GM12878 (cell line): ENCODE measurements at regions not wholly inside any gene's neighbourhood (a gene's known extent, or its start where the extent isn't known, plus 50 kb on each side); places are given as distances from the start of the nearest gene placed in this dataset.

ENCODE experiments used
- ATAC-seq: fragments of 200-7000 bp; cut with Tn5 transposase; 3 replicates; pipeline ENCODE4 v1.9.1; 2020; ENCODE audit warnings: mild to moderate bottlenecking, moderate library complexity
- BruUV-seq: library from RNA; stranded (reverse); fragments of 400-500 nt; replicated peaks from 2 replicates; lab custom pipeline; 2021; lab: Mats Ljungman, UMichigan
- CTCF ChIA-PET: fragments of 300-600 bp; sonication (Branson Sonifier 250); formaldehyde crosslinking; extraction: SDS; loops from one replicate; lab custom pipeline; 2021; ENCODE audit warnings: inconsistent platforms; lab: Yijun Ruan, JAX
- POLR2A ChIA-PET: fragments of 350-600 bp; formaldehyde crosslinking; extraction: SDS; loops from one replicate; lab custom pipeline; 2021; ENCODE audit warnings: inconsistent platforms; lab: Charles Lee
- RAD21 ChIA-PET: fragments of 300-600 bp; sonication (Branson Sonifier 250); formaldehyde crosslinking; loops from one replicate; lab custom pipeline; 2023; ENCODE audit warnings: antibody characterized with exemption; ENCODE audit not compliant: unreplicated experiment; lab: Charles Lee
- SMC1A ChIA-PET: fragments of 300-600 bp; sonication (Branson Sonifier 250); formaldehyde crosslinking; loops from one replicate; lab custom pipeline; 2023; ENCODE audit not compliant: unreplicated experiment, uncharacterized antibody; lab: Charles Lee
- DNase-seq: peaks from one replicate; pipeline ENCODE4 v3.0.0-alpha.2; 2011; ENCODE audit warnings: low read depth, low spot score
- FAIRE-seq: peaks from 3 replicates; lab custom pipeline; 2011; peaks lifted over from hg19 to GRCh38; lab: Jason Lieb, UNC
- H2AFZ ChIP-seq: 2 replicates; pipeline ENCODE4 v1.6.0; 2011; ENCODE audit warnings: low read depth, low read length, control low read depth; ENCODE audit not compliant: control insufficient read depth
- H3K27ac ChIP-seq: 2 replicates; pipeline ENCODE4 v1.5.1; 2011; ENCODE audit warnings: control low read depth; ENCODE audit not compliant: control insufficient read depth, insufficient read depth
- H3K27me3 ChIP-seq, 2 experiments: replicated peaks in 1 of 2; 2 replicates each; pipeline versions ENCODE4 v1.6.0 to v1.6.1; 2011; ENCODE audit warnings: low read length in 1 of 2; ENCODE audit not compliant: control insufficient read depth in 2 of 2, insufficient read depth in 2 of 2
- H3K36me3 ChIP-seq, 2 experiments: 2 replicates each; pipeline ENCODE4 v1.5.1; 2011; ENCODE audit warnings: low read length in 1 of 2; ENCODE audit not compliant: control insufficient read depth in 2 of 2, insufficient read depth in 2 of 2
- H3K4me1 ChIP-seq: 2 replicates; pipeline ENCODE4 v1.6.1; 2011; ENCODE audit warnings: mild to moderate bottlenecking, low read length, moderate library complexity, mixed read lengths; ENCODE audit not compliant: control insufficient read depth, insufficient read depth
- H3K4me2 ChIP-seq: 2 replicates; pipeline ENCODE4 v1.6.0; 2011; ENCODE audit warnings: control low read depth; ENCODE audit not compliant: control insufficient read depth, insufficient read depth
- H3K4me3 ChIP-seq: fragments of 200-600 bp; sonication (generic); 2 replicates; pipeline ENCODE4 v1.5.1; 2016
- H3K79me2 ChIP-seq: 2 replicates; pipeline ENCODE4 v1.6.0; 2011; ENCODE audit warnings: low read length; ENCODE audit not compliant: control insufficient read depth, insufficient read depth
- H3K9ac ChIP-seq: 2 replicates; pipeline ENCODE4 v1.8.0; 2011; ENCODE audit warnings: low read length, control low read depth, mixed read lengths; ENCODE audit not compliant: control insufficient read depth, insufficient read depth
- H3K9me3 ChIP-seq: replicated peaks from 3 replicates; pipeline ENCODE4 v1.5.1; 2011; ENCODE audit warnings: mild to moderate bottlenecking, low read length; ENCODE audit not compliant: control insufficient read depth, insufficient read depth
- H4K20me1 ChIP-seq: 2 replicates; pipeline ENCODE4 v1.6.0; 2011; ENCODE audit not compliant: control insufficient read depth, insufficient read depth
- BRCA1 ChIP-seq: IDR thresholded peaks from 2 replicates; pipeline ENCODE4 v1.6.1; 2011; ENCODE audit warnings: low read depth, low read length, improper control_type of control experiment
- CBFB ChIP-seq: IDR thresholded peaks from 2 replicates; pipeline ENCODE4 v1.6.1; 2016; ENCODE audit warnings: antibody characterized with exemption, low read depth
- IKZF1 ChIP-seq: fragments of 450-650 bp; conservative IDR thresholded peaks from 2 replicates; pipeline ENCODE4 v1.6.1; 2017; ENCODE audit warnings: antibody characterized with exemption, mild to moderate bottlenecking
- RUNX3 ChIP-seq: IDR thresholded peaks from 2 replicates; pipeline ENCODE4 v1.6.1; 2012; ENCODE audit warnings: low read length, inconsistent platforms
- SMC3 ChIP-seq: IDR thresholded peaks from 2 replicates; pipeline ENCODE4 v1.6.1; 2011; ENCODE audit warnings: low read length, improper control_type of control experiment, borderline replicate concordance
- WGBS: methylation state at CpG from one replicate; pipeline ENCODE4 v1.1.6; 2016; ENCODE audit warnings: low lambda C conversion rate; ENCODE audit not compliant: insufficient replicate concordance, insufficient coverage; ENCODE audit errors: missing lambda C conversion rate; 5-methylcytosine and 5-hydroxymethylcytosine counted together
- in situ Hi-C: fragments of 300-500 bp; cut with MboI; formaldehyde crosslinking; loops from 9 replicates; pipeline ENCODE4 v1.14.3; 2018; ENCODE audit warnings: mixed read lengths
- intact Hi-C: fragments of 100-400 bp; cut with micrococcal nuclease; formaldehyde crosslinking; loops from one replicate; pipeline ENCODE4 v1.14.2; 2022; ENCODE audit not compliant: unreplicated experiment
- TF ChIP-seq, protein P1 (sequence below): IDR thresholded peaks from 2 replicates; pipeline ENCODE4 v1.6.1; 2011; ENCODE audit warnings: borderline replicate concordance, low read depth, mild to moderate bottlenecking, moderate library complexity, mixed read lengths, low read length; ENCODE audit not compliant: insufficient read depth; ENCODE audit errors: extremely low read length
- TF ChIP-seq, protein P2 (sequence below): IDR thresholded peaks from 2 replicates; pipeline ENCODE4 v1.6.1; 2012; ENCODE audit warnings: low read length, inconsistent platforms
- TF ChIP-seq, protein P3 (sequence below): fragments of 450-650 bp; IDR thresholded peaks from 2 replicates; pipeline ENCODE4 v1.6.1; 2018; ENCODE audit warnings: borderline replicate concordance, mild to moderate bottlenecking; ENCODE audit not compliant: partially characterized antibody

DNA sequence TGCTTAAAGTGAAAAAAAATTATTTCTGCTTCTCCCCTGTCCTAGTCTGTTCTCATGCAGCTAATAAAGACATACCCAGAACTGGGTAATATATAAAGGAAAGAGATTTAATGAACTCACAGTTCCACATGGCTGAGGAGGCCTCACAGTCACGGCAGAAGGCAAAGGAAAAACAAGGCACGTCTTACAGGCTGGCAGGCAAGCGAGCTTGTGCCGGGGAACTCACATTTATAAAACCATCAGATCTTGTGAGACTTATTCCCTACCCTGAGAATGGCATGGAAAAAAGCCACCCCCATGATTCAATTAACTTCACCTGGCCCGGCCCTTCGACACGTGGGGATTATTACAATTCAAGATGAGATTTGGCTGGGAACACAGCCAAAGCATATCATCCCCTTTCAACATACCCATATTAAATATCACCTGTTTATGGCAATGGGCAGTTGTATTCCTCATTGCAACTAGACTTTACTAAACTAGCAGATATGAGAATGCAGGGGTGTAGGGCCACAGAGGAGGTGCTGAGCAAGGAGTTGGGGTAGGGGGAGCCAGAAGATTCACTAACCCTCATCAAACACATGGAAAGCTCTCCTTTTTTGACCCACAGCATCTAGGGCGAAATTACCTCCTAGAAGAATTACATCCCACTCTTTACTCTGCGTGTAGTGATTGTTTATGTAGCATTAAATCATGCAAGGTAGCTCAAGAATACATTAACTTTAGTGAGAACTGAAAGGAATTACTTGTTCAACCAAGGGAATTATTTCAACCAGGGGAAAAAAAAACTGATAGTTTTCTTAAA is 183.3 kb upstream of the DOK6 start:
- no peak overlapping the region for H3K4me3 ChIP-seq
- no peak overlapping the region for H3K4me2 ChIP-seq
- no peak for DNase-seq
- H3K79me2 ChIP-seq: no peaks in the 10 kb centered on the region
- no peaks in the 10 kb centered on the region for H4K20me1 ChIP-seq
- ChIA-PET POLR2A (no interaction called here), SMC1A (no interaction called here), RAD21 (no interaction called here), CTCF (no interaction called here)
- no peak for TF ChIP-seq SMC3
- TF ChIP-seq IKZF1: no peak
- no peak for TF ChIP-seq RUNX3
- no peak for TF ChIP-seq CBFB
- no peak for TF ChIP-seq BRCA1
- TF ChIP-seq, protein P1, sequence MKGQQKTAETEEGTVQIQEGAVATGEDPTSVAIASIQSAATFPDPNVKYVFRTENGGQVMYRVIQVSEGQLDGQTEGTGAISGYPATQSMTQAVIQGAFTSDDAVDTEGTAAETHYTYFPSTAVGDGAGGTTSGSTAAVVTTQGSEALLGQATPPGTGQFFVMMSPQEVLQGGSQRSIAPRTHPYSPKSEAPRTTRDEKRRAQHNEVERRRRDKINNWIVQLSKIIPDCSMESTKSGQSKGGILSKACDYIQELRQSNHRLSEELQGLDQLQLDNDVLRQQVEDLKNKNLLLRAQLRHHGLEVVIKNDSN: no peak
- TF ChIP-seq, protein P2, sequence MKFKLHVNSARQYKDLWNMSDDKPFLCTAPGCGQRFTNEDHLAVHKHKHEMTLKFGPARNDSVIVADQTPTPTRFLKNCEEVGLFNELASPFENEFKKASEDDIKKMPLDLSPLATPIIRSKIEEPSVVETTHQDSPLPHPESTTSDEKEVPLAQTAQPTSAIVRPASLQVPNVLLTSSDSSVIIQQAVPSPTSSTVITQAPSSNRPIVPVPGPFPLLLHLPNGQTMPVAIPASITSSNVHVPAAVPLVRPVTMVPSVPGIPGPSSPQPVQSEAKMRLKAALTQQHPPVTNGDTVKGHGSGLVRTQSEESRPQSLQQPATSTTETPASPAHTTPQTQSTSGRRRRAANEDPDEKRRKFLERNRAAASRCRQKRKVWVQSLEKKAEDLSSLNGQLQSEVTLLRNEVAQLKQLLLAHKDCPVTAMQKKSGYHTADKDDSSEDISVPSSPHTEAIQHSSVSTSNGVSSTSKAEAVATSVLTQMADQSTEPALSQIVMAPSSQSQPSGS: no peak
- TF ChIP-seq, protein P3, sequence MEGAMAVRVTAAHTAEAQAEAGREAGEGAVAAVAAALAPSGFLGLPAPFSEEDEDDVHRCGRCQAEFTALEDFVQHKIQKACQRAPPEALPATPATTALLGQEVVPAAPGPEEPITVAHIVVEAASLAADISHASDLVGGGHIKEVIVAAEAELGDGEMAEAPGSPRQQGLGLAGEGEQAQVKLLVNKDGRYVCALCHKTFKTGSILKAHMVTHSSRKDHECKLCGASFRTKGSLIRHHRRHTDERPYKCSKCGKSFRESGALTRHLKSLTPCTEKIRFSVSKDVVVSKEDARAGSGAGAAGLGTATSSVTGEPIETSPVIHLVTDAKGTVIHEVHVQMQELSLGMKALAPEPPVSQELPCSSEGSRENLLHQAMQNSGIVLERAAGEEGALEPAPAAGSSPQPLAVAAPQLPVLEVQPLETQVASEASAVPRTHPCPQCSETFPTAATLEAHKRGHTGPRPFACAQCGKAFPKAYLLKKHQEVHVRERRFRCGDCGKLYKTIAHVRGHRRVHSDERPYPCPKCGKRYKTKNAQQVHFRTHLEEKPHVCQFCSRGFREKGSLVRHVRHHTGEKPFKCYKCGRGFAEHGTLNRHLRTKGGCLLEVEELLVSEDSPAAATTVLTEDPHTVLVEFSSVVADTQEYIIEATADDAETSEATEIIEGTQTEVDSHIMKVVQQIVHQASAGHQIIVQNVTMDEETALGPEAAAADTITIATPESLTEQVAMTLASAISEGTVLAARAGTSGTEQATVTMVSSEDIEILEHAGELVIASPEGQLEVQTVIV: no peak
- intact Hi-C loops: no loop called here
- no peaks in the 10 kb centered on the region for H3K9me3 ChIP-seq
- no TSS peak for BruUV-seq
- FAIRE-seq: no peak
- H3K9ac ChIP-seq: no peak overlapping the region
- ATAC-seq: no peak
- H2AFZ ChIP-seq: no peak overlapping the region
- no peaks in the 10 kb centered on the region for H3K4me1 ChIP-seq
- H3K27ac ChIP-seq: no peak overlapping the region
- WGBS: 15% methylated on average over 9 of the region's 9 CpGs
- no peaks in the 10 kb centered on the region for H3K27me3 ChIP-seq
- in situ Hi-C loops: no loop called here
- no peaks in the 10 kb centered on the region for H3K36me3 ChIP-seq
